Activated B cell treated with CpG ODN at 0.5 μM for 24 hours (primary cell): ENCODE measurements at regions not wholly inside any gene's neighbourhood (a gene's known extent, or its start where the extent isn't known, plus 50 kb on each side); places are given as distances from the start of the nearest gene placed in this dataset.

Experiments used
- ATAC-seq: fragments of 200-7000 bp; cut with Tn5 transposase; one replicate; pipeline ENCODE4 v1.10.0; 2021; ENCODE audit warnings: low read depth, mild to moderate bottlenecking, moderate library complexity
- CTCF ChIA-PET: fragments of 350-600 bp; sonication (Branson Sonifier 250); formaldehyde crosslinking; loops from one replicate; lab custom pipeline; 2021; ENCODE audit warnings: antibody characterized with exemption; lab: Charles Lee
- POLR2A ChIA-PET: fragments of 350-600 bp; sonication (Branson Sonifier 250); formaldehyde crosslinking; loops from one replicate; lab custom pipeline; 2021; ENCODE audit warnings: antibody characterized with exemption; lab: Charles Lee
- DNase-seq: peaks from one replicate; pipeline ENCODE4 v3.0.0; 2022
- H3K27ac Mint-ChIP-seq: one replicate; pipeline ENCODE4 v1.8.0; 2020; ENCODE audit warnings: mixed read lengths
- H3K27me3 Mint-ChIP-seq: one replicate; pipeline ENCODE4 v1.8.0; 2021; ENCODE audit warnings: mixed read lengths
- H3K36me3 Mint-ChIP-seq: one replicate; pipeline ENCODE4 v1.8.0; 2021; ENCODE audit warnings: low read depth, mixed read lengths
- H3K4me1 Mint-ChIP-seq: one replicate; pipeline ENCODE4 v1.8.0; 2021; ENCODE audit warnings: mixed read lengths
- H3K4me3 Mint-ChIP-seq: one replicate; pipeline ENCODE4 v1.8.0; 2020; ENCODE audit warnings: mild to moderate bottlenecking, mixed read lengths
- H3K9me3 Mint-ChIP-seq: one replicate; pipeline ENCODE4 v1.8.0; 2020; ENCODE audit warnings: mixed read lengths
- CTCF ChIP-seq: fragments of 200-600 bp; IDR thresholded peaks from one replicate; pipeline ENCODE4 v1.8.0; 2022; ENCODE audit warnings: antibody characterized with exemption, mild to moderate bottlenecking
- intact Hi-C: fragments of 100-400 bp; cut with micrococcal nuclease; formaldehyde crosslinking; loops from one replicate; pipeline ENCODE4 v1.15.1; 2024

- ATAC-seq (no peak), DNase-seq (no peak)
- H3K27ac Mint-ChIP-seq: no peak overlapping the region
- POLR2A ChIA-PET: no interaction called here
- CTCF ChIA-PET: no interaction called here
- no peaks in the 10 kb centered on the region for H3K9me3 Mint-ChIP-seq
- H3K4me1 Mint-ChIP-seq: no peaks in the 10 kb centered on the region
- peaks cover 1% of the 10 kb centered on the region for H3K27me3 Mint-ChIP-seq
- intact Hi-C loops: no loop called here
- TF ChIP-seq CTCF: no peak
- no peak overlapping the region for H3K4me3 Mint-ChIP-seq
- H3K36me3 Mint-ChIP-seq: no peaks in the 10 kb centered on the region
Observed at GRCh38 chr2:198400999-198401398, 596.6 kb downstream of the PLCL1 start.

- no peaks in the 10 kb centered on the region for H3K4me1 Mint-ChIP-seq
- intact Hi-C loops: no loop called here
- no peak for TF ChIP-seq CTCF
- no peaks in the 10 kb centered on the region for H3K36me3 Mint-ChIP-seq
- no peaks in the 10 kb centered on the region for H3K9me3 Mint-ChIP-seq
- no peak for DNase-seq
- ChIA-PET CTCF (no interaction called here), POLR2A (no interaction called here)
- H3K27me3 Mint-ChIP-seq: peaks cover 1% of the 10 kb centered on the region
- no peak overlapping the region for H3K4me3 Mint-ChIP-seq
- no peak overlapping the region for H3K27ac Mint-ChIP-seq
- ATAC-seq: no peak
Observed at GRCh38 chr2:198394208-198394607, 589.8 kb downstream of the PLCL1 start.

- ChIA-PET CTCF (no interaction called here), POLR2A (no interaction called here)
- H3K27me3 Mint-ChIP-seq: no peaks in the 10 kb centered on the region
- intact Hi-C loops: no loop called here
- H3K27ac Mint-ChIP-seq: no peak overlapping the region
- no peak for DNase-seq
- H3K36me3 Mint-ChIP-seq: no peaks in the 10 kb centered on the region
- no peak for ATAC-seq
- H3K9me3 Mint-ChIP-seq: no peaks in the 10 kb centered on the region
- no peaks in the 10 kb centered on the region for H3K4me1 Mint-ChIP-seq
- no peak for TF ChIP-seq CTCF
- H3K4me3 Mint-ChIP-seq: no peak overlapping the region
Observed at GRCh38 chr2:198390670-198391069, 586.3 kb downstream of the PLCL1 start.

- H3K9me3 Mint-ChIP-seq: no peaks in the 10 kb centered on the region
- H3K4me3 Mint-ChIP-seq: no peak overlapping the region
- no peaks in the 10 kb centered on the region for H3K27me3 Mint-ChIP-seq
- POLR2A ChIA-PET: no interaction called here
- ATAC-seq: no peak
- no peaks in the 10 kb centered on the region for H3K36me3 Mint-ChIP-seq
- no peaks in the 10 kb centered on the region for H3K4me1 Mint-ChIP-seq
- no peak overlapping the region for H3K27ac Mint-ChIP-seq
- CTCF ChIA-PET: no interaction called here
- intact Hi-C loops: no loop called here
- DNase-seq: no peak
- no peak for TF ChIP-seq CTCF
Observed at GRCh38 chr2:198387677-198388076, 583.3 kb downstream of the PLCL1 start.

GRCh38 chr2:198385856-198386255 is 581.5 kb downstream of the PLCL1 start:
- Mint-ChIP-seq H3K4me1 (no peaks in the 10 kb centered on the region), H3K36me3 (no peaks in the 10 kb centered on the region), H3K27ac (no peak overlapping the region), H3K4me3 (no peak overlapping the region), H3K9me3 (no peaks in the 10 kb centered on the region), H3K27me3 (peaks cover 2% of the 10 kb centered on the region)
- POLR2A ChIA-PET: no interaction called here
- TF ChIP-seq CTCF: no peak
- DNase-seq (no peak), ATAC-seq (no peak)
- intact Hi-C loops: no loop called here
- CTCF ChIA-PET: no interaction called here
